CD4-positive, alpha-beta T cell (primary cell): ENCODE measurements at regions not wholly inside any gene's neighbourhood (a gene's known extent, or its start where the extent isn't known, plus 50 kb on each side); places are given as distances from the start of the nearest gene placed in this dataset.

Experiments
- ATAC-seq: fragments of 200-7000 bp; cut with Tn5 transposase; one replicate; pipeline ENCODE4 v1.10.0; 2022; ENCODE audit warnings: mild to moderate bottlenecking; ENCODE audit not compliant: poor library complexity
- CTCF ChIA-PET: fragments of 350-600 bp; sonication (Branson Sonifier 250); formaldehyde crosslinking; loops from one replicate; lab custom pipeline; 2021; ENCODE audit warnings: antibody characterized with exemption, inconsistent platforms; lab: Charles Lee
- POLR2A ChIA-PET: fragments of 350-600 bp; sonication (Branson Sonifier 250); formaldehyde crosslinking; loops from one replicate; lab custom pipeline; 2021; ENCODE audit warnings: antibody characterized with exemption, inconsistent platforms; lab: Charles Lee
- DNase-seq, 14 experiments: peaks; one replicate each; pipeline ENCODE4 v3.0.0-alpha.2; 2013 to 2020; ENCODE audit warnings: mixed read lengths in 2 of 14
- H3K27ac ChIP-seq, 2 donors: one replicate each; pipeline versions ENCODE4 v1.5.1 to v1.7.0; 2013; ENCODE audit warnings: low read length in 2 of 2, low read depth in 1 of 2, mild to moderate bottlenecking in 1 of 2
- H3K27me3 ChIP-seq, 2 experiments: 1 replicate in 1 of 2; 2 replicates in 1 of 2; pipeline versions ENCODE4 v1.6.1 to v1.7.0; 2013; ENCODE audit warnings: low read length in 2 of 2, control low read depth in 1 of 2, mild to moderate bottlenecking in 1 of 2, moderate library complexity in 1 of 2; ENCODE audit not compliant: insufficient read depth in 2 of 2, control insufficient read depth in 1 of 2
- H3K36me3 ChIP-seq: one replicate; pipeline ENCODE4 v1.6.1; 2013; ENCODE audit warnings: low read length, control low read depth; ENCODE audit not compliant: insufficient read depth
- H3K4me1 ChIP-seq: one replicate; pipeline ENCODE4 v1.6.1; 2013; ENCODE audit warnings: low read length, control low read depth; ENCODE audit not compliant: insufficient read depth
- H3K4me3 ChIP-seq: one replicate; pipeline ENCODE4 v1.5.1; 2013; ENCODE audit warnings: mild to moderate bottlenecking, low read length, moderate library complexity
- H3K9me3 ChIP-seq, 2 experiments: 1 replicate in 1 of 2; 2 replicates in 1 of 2; pipeline versions ENCODE4 v1.6.1 to v1.7.0; 2013; ENCODE audit warnings: low read length in 2 of 2, mild to moderate bottlenecking in 2 of 2, control low read depth in 1 of 2, moderate library complexity in 1 of 2; ENCODE audit not compliant: control insufficient read depth in 1 of 2, insufficient read depth in 1 of 2
- H3K27ac Mint-ChIP-seq: one replicate; pipeline ENCODE4 v1.8.0; 2020; ENCODE audit warnings: mixed read lengths
- H3K27me3 Mint-ChIP-seq: one replicate; pipeline ENCODE4 v1.8.0; 2021; ENCODE audit warnings: mixed read lengths
- H3K36me3 Mint-ChIP-seq: one replicate; pipeline ENCODE4 v1.8.0; 2021; ENCODE audit warnings: low read depth, mixed read lengths
- H3K4me1 Mint-ChIP-seq: one replicate; pipeline ENCODE4 v1.8.0; 2021; ENCODE audit warnings: low read depth, mixed read lengths
- H3K4me3 Mint-ChIP-seq: one replicate; pipeline ENCODE4 v1.8.0; 2020; ENCODE audit warnings: mild to moderate bottlenecking, mixed read lengths
- H3K9me3 Mint-ChIP-seq: one replicate; pipeline ENCODE4 v1.8.0; 2020; ENCODE audit warnings: mixed read lengths
- CTCF ChIP-seq: fragments of 200-600 bp; IDR thresholded peaks from one replicate; pipeline ENCODE4 v1.8.0; 2022; ENCODE audit warnings: antibody characterized with exemption, mild to moderate bottlenecking
- intact Hi-C, 2 experiments: fragments of 100-400 bp; cut with DNase I in 1 of 2; cut with micrococcal nuclease in 1 of 2; formaldehyde crosslinking; loops; one replicate each; pipeline versions ENCODE4 v1.15.1 to v1.9.0; 2023 to 2025; cut with DNase I, micrococcal nuclease

GRCh38 chr13:71068041-71068440, 799.0 kb downstream of the DACH1 start:
- Mint-ChIP-seq H3K4me1 (no peaks in the 10 kb centered on the region), H3K27ac (no peak overlapping the region), H3K36me3 (no peaks in the 10 kb centered on the region), H3K27me3 (no peaks in the 10 kb centered on the region), H3K9me3 (peaks cover 6% of the 10 kb centered on the region), H3K4me3 (no peak overlapping the region)
- ChIA-PET POLR2A (no interaction called here), CTCF (no interaction called here)
- no peaks in the 10 kb centered on the region for H3K27me3 ChIP-seq
- no peak for ATAC-seq
- H3K4me1 ChIP-seq: no peaks in the 10 kb centered on the region
- TF ChIP-seq CTCF: no peak
- no peaks in the 10 kb centered on the region for H3K36me3 ChIP-seq
- no peak overlapping the region for H3K27ac ChIP-seq
- intact Hi-C loops: no loop called here
- H3K4me3 ChIP-seq: no peak overlapping the region
- DNase-seq: no peak
- no peaks in the 10 kb centered on the region for H3K9me3 ChIP-seq

GRCh38 chr13:71067165-71067815, 799.7 kb downstream of the DACH1 start:
- Histone ChIP-seq H3K27ac (no peak overlapping the region), H3K4me1 (no peaks in the 10 kb centered on the region), H3K36me3 (no peaks in the 10 kb centered on the region), H3K4me3 (no peak overlapping the region), H3K9me3 (peaks cover 0 to 4% of the 10 kb centered on the region in 2 experiments), H3K27me3 (no peaks in the 10 kb centered on the region)
- Mint-ChIP-seq H3K4me3 (no peak overlapping the region), H3K36me3 (no peaks in the 10 kb centered on the region), H3K9me3 (peaks cover 9% of the 10 kb centered on the region), H3K27ac (no peak overlapping the region), H3K4me1 (no peaks in the 10 kb centered on the region), H3K27me3 (no peaks in the 10 kb centered on the region)
- DNase-seq: no peak
- POLR2A ChIA-PET: no interaction called here
- no peak for TF ChIP-seq CTCF
- no peak for ATAC-seq
- CTCF ChIA-PET: no interaction called here
- intact Hi-C loops: no loop called here

GRCh38 chr13:71056581-71056980, 810.4 kb downstream of the DACH1 start:
- ChIA-PET CTCF (no interaction called here), POLR2A (no interaction called here)
- Histone ChIP-seq H3K36me3 (no peaks in the 10 kb centered on the region), H3K9me3 (peaks cover 0 to 13% of the 10 kb centered on the region in 2 experiments), H3K4me1 (no peaks in the 10 kb centered on the region), H3K27me3 (no peaks in the 10 kb centered on the region), H3K4me3 (no peak overlapping the region), H3K27ac (no peak overlapping the region)
- Mint-ChIP-seq H3K4me1 (no peaks in the 10 kb centered on the region), H3K27me3 (no peaks in the 10 kb centered on the region), H3K4me3 (no peak overlapping the region), H3K36me3 (no peaks in the 10 kb centered on the region), H3K9me3 (peaks cover 10% of the 10 kb centered on the region), H3K27ac (no peak overlapping the region)
- no peak for DNase-seq
- ATAC-seq: no peak
- no peak for TF ChIP-seq CTCF
- intact Hi-C loops: no loop called here
